ENCODE measurements at regions not wholly inside any gene's neighbourhood (a gene's known extent, or its start where the extent isn't known, plus 50 kb on each side); places are given as distances from the start of the nearest gene placed in this dataset.

DNA sequence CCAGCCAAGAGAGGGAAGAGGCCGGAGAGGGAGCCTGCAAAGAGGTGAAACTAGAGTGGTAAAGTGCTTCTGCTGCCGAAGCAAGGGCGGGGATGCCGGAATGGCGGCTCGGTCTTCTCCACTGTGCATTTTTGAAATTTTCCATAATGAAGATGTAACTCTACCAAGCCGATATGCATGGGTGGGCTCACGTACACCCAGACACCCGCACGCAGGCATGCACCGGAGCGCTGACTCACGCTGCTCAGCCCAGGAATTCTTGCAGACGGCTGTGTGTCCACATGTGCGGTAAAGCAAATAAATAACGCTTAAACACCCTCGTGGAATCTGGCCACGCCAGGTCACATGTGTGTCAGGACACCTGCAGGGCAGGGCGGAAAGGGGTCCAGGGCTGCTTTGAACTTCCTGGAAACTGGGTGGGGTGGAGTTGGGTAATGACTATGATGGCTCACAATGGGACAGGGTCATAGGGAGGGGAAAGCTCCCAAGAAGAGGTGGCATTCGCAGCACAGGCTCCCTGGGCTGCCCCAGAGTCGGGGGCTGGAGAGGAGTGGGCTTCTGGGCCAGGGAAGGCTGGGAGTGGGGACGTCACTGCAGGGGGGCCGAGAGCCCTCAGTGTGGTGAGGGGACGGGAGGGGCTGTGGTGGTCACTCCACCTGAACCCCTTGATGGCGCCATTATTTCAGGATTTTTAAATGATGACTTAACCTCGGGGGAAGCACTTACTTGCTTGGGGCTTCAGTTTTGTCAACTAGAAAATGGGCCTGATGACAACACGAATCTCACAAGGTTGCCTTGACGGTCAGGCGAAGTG, 265.5 kb downstream of the PARN start:
- TF ChIP-seq, protein P1, sequence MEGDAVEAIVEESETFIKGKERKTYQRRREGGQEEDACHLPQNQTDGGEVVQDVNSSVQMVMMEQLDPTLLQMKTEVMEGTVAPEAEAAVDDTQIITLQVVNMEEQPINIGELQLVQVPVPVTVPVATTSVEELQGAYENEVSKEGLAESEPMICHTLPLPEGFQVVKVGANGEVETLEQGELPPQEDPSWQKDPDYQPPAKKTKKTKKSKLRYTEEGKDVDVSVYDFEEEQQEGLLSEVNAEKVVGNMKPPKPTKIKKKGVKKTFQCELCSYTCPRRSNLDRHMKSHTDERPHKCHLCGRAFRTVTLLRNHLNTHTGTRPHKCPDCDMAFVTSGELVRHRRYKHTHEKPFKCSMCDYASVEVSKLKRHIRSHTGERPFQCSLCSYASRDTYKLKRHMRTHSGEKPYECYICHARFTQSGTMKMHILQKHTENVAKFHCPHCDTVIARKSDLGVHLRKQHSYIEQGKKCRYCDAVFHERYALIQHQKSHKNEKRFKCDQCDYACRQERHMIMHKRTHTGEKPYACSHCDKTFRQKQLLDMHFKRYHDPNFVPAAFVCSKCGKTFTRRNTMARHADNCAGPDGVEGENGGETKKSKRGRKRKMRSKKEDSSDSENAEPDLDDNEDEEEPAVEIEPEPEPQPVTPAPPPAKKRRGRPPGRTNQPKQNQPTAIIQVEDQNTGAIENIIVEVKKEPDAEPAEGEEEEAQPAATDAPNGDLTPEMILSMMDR (conservative IDR thresholded peaks at IDR 0.05; ENCODE audit: low read depth, low read length): no peak
- TF ChIP-seq EZH2phosphoT487 (IDR thresholded peaks at IDR 0.05; ENCODE audit: borderline replicate concordance, low read length): no peak

Measured in PC-3 (cell line).